ENCODE measurements at regions not wholly inside any gene's neighbourhood (a gene's known extent, or its start where the extent isn't known, plus 50 kb on each side); places are given as distances from the start of the nearest gene placed in this dataset.
A peak's percentile ranks its signal among the peaks of the same experiment; 100 is the strongest.

DNA sequence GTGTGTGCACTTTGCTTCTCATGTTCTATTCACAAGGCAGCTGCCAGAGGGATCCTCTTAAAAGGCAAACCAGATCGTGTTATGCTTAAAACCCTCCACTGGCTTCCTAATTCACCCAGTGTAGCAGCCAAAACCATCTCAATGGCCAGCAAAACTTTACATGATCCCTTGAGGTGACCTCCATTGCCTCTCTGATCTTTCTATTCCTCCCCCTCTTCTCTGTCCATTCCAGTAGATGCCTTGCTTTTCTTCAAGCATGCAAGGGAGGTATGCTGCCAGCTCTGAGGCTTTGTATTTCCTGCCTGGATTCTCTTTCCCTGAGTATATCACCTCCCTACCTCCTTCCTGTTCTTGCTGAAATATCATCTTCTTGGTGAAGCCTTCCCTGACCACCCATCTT, 93.2 kb upstream of the KCNK2 start:
- peak; percentile 28 for DNase-seq
- peak overlapping the region; percentile 57 for H3K27ac ChIP-seq
- in situ Hi-C loops (cut with HindIII; ENCODE audit: low pct_ligation_motif_present, low sequenced_read_pairs): no loop called here

DNA sequence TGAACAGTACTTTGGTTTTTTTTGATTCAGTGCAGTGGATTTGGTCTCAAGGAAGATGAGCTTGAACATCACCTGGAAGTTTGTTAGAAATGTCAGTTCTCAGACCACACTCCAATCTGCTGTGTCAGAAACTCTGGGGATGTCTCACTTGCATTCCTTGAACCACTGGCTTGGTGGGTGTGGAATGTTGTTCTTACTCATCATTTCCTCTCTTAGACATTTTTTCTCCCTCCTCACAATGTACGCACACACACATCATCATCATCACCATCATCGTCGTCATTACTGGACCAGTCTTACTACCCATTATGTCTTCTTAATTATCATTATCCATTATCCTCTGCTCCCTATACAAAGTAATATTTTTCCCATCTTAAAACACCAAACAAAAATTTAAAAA, 91.9 kb upstream of the KCNK2 start:
- H3K4me3 ChIP-seq (ENCODE audit: low read depth, low read length): no peak overlapping the region
- no peaks in the 10 kb centered on the region for H3K36me3 ChIP-seq (replicated peaks)
- peak overlapping the region; percentile 57 for H3K27ac ChIP-seq
- DNase-seq: peak; percentile 95
- TF ChIP-seq, protein P1, sequence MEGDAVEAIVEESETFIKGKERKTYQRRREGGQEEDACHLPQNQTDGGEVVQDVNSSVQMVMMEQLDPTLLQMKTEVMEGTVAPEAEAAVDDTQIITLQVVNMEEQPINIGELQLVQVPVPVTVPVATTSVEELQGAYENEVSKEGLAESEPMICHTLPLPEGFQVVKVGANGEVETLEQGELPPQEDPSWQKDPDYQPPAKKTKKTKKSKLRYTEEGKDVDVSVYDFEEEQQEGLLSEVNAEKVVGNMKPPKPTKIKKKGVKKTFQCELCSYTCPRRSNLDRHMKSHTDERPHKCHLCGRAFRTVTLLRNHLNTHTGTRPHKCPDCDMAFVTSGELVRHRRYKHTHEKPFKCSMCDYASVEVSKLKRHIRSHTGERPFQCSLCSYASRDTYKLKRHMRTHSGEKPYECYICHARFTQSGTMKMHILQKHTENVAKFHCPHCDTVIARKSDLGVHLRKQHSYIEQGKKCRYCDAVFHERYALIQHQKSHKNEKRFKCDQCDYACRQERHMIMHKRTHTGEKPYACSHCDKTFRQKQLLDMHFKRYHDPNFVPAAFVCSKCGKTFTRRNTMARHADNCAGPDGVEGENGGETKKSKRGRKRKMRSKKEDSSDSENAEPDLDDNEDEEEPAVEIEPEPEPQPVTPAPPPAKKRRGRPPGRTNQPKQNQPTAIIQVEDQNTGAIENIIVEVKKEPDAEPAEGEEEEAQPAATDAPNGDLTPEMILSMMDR (IDR thresholded peaks at IDR 0.05; ENCODE audit: low read depth, low read length, missing control alignments): no peak
- in situ Hi-C loops (cut with HindIII; ENCODE audit: low pct_ligation_motif_present, low sequenced_read_pairs): no loop called here
- no peaks in the 10 kb centered on the region for H3K27me3 ChIP-seq (replicated peaks)

More for the DNA sequence above, 93.2 kb upstream of the KCNK2 start:
- Histone ChIP-seq H3K27me3 (replicated peaks) (no peaks in the 10 kb centered on the region), H3K4me3 (ENCODE audit: low read depth, low read length) (no peak overlapping the region), H3K36me3 (replicated peaks) (no peaks in the 10 kb centered on the region)
- TF ChIP-seq, protein P1 (IDR thresholded peaks at IDR 0.05; ENCODE audit: low read depth, low read length, missing control alignments): no peak

DNA sequence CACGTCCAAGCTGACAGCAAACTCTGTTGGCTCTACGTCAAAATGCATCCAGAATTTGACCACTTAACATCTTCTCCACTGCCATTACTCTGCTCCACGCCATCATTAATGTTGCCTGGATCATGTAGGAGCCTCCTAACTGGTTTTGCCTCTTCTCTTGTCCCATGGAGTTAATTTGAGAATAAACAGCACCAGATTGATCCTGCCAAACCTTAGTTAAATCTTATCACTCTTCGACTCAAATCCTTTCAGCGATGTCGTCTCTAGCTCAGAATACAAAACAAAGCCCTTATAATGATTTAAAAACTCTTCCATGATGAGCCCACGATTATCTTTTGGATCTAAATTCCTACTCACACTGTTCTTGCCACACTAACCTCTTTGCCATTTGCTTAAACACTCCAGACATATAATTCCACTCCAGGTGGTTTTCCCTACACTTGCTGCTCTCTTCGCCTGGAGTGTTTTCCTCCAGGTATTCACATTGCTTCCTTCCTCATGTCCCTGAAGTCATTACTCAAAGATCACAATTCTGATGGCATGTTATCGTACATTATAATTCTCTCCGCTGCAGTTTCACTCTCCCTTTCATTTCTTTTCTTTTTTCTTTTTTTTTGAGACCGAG, 90.7 kb upstream of the KCNK2 start:
- in situ Hi-C loops (cut with HindIII; ENCODE audit: low pct_ligation_motif_present, low sequenced_read_pairs): no loop called here
- no peaks in the 10 kb centered on the region for H3K36me3 ChIP-seq (replicated peaks)
- no peaks in the 10 kb centered on the region for H3K27me3 ChIP-seq (replicated peaks)
- H3K27ac ChIP-seq: no peak overlapping the region
- no peak overlapping the region for H3K4me3 ChIP-seq (ENCODE audit: low read depth, low read length)
- DNase-seq: no peak
- TF ChIP-seq, protein P1 (IDR thresholded peaks at IDR 0.05; ENCODE audit: low read depth, low read length, missing control alignments): no peak

DNA sequence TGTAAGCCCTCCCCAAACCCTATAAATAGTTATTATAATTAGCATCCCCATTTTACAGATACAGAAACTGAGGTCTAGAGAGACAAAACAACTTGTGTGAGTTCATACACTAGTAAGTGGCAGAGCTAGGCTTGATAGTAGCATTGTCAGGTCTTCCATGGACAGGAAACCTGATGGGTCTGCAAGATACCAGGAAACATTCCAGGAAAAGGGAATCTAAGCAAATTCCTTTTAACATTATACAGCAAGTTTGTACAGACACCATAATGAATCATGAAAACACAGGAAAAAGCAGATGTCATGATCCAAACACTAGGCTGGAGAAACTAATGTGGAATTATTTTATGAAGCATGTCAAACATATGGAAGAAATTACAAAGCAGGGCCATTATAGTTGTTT, 89.1 kb upstream of the KCNK2 start:
- Histone ChIP-seq H3K27me3 (replicated peaks) (no peaks in the 10 kb centered on the region), H3K4me3 (ENCODE audit: low read depth, low read length) (no peak overlapping the region), H3K36me3 (replicated peaks) (no peaks in the 10 kb centered on the region), H3K27ac (no peak overlapping the region)
- TF ChIP-seq, protein P1 (IDR thresholded peaks at IDR 0.05; ENCODE audit: low read depth, low read length, missing control alignments): no peak
- no peak for DNase-seq
- in situ Hi-C loops (cut with HindIII; ENCODE audit: low pct_ligation_motif_present, low sequenced_read_pairs): no loop called here

DNA sequence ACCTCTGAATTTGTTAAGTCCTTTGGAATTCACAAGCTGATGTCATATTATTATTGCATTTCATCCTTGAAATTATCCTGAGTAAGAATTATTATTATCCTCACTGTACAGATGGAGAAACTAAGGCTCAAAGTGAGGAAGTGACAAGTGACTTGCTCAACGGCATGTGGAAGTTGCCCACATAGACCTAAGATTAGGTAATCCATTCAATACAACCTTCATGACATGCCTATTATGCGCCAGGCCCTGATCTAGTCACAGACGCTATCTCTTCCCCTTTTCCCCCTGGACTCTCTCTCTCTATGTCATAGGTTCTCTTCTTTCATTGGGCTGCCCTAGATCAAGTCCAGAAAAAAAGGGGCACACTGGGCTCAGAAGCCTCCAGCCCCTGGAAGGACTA, 84.9 kb upstream of the KCNK2 start:
- no peak for DNase-seq

More for the DNA sequence above, 84.9 kb upstream of the KCNK2 start:
- TF ChIP-seq, protein P1 (IDR thresholded peaks at IDR 0.05; ENCODE audit: low read depth, low read length, missing control alignments): no peak
- no peaks in the 10 kb centered on the region for H3K27me3 ChIP-seq (replicated peaks)
- no peak overlapping the region for H3K27ac ChIP-seq
- H3K36me3 ChIP-seq (replicated peaks): no peaks in the 10 kb centered on the region
- no peak overlapping the region for H3K4me3 ChIP-seq (ENCODE audit: low read depth, low read length)
- in situ Hi-C loops (cut with HindIII; ENCODE audit: low pct_ligation_motif_present, low sequenced_read_pairs): no loop called here
